ENCODE measurements at regions not wholly inside any gene's neighbourhood (a gene's known extent, or its start where the extent isn't known, plus 50 kb on each side); places are given as distances from the start of the nearest gene placed in this dataset.

- no peak for DNase-seq (ENCODE audit: low read depth in 4 of 4, low spot score in 3 of 4)
Observed at GRCh38 chr10:35743351-35743750, 101.3 kb upstream of the FZD8 start.

DNA sequence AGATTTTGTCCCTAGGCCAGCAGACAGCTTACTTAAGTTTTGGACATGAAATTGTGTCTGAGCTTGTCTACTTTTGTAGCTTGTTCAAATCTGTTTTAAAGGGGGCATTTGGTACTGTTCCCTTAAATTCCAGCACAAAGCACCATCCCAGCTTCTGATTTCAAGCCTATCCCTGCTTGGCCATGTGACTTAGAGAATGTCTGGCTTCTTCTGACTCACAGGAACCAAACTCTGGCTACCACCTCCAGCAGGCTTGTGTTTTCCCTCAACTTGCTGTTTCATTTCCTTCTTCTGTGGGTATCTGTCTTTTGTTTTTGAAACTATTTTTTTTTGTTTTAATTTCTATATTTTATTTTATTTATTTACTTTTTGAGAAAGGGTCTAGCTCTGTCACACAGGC is 97.9 kb upstream of the FZD8 start:
- DNase-seq (ENCODE audit: low read depth in 4 of 4, low spot score in 3 of 4) = no peak

- DNase-seq (ENCODE audit: low read depth in 4 of 4, low spot score in 3 of 4) = no peak
Observed at GRCh38 chr10:35735412-35735811, 93.3 kb upstream of the FZD8 start.

- DNase-seq (ENCODE audit: low read depth in 4 of 4, low spot score in 3 of 4) = no peak
Observed at GRCh38 chr10:35731828-35732227, 89.7 kb upstream of the FZD8 start.

- no peak for DNase-seq (ENCODE audit: low read depth in 4 of 4, low spot score in 3 of 4)
Observed at GRCh38 chr10:35728341-35728740, 86.2 kb upstream of the FZD8 start.

GRCh38 chr10:35726846-35727245 is 84.8 kb upstream of the FZD8 start:
- no peak for DNase-seq (ENCODE audit: low read depth in 4 of 4, low spot score in 3 of 4)

GRCh38 chr10:35723992-35724391 is 81.9 kb upstream of the FZD8 start:
- no peak for DNase-seq (ENCODE audit: low read depth in 4 of 4, low spot score in 3 of 4)

DNA sequence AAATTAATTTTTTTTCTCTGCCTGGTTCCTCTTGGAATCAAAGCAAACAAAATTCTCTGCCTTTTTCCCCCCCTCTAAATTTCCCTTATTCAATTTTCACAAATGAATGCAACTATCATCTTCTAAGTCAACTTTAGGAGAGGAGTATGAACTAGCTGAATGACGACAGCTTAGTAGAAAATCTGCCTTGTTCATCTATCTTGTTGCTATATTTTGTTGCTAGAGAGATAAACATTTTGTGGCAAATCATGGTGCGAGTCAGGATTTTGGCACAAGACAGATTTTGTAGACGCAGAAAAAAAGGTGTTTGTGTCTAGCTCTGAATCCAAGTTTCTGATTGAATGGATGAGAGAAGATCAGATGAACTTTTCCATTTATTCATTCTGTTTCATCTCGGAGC is 81.0 kb upstream of the FZD8 start:
- no peak for DNase-seq (ENCODE audit: low read depth in 4 of 4, low spot score in 3 of 4)

DNA sequence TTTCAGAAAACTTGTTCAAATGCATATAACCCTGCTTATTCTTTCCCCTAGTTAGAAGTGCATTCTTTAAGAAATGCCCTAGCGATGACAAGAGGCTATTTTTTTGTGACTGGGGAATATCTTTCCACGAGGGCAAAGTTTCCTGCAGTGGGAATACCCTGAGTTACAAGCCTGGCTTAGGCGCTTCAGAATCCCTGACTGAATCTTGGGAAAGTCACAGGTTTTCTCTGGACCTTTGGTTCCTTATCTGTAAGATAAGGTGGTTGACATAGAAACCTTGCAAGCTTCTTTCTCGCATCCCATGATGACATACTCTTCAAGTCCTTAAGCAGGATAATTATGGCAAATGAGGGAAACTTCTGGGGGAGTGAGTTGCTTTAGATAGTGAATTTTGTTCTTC is 80.5 kb upstream of the FZD8 start:
- no peak for DNase-seq (ENCODE audit: low read depth in 4 of 4, low spot score in 3 of 4)

- no peak for DNase-seq (ENCODE audit: low read depth in 4 of 4, low spot score in 3 of 4)
Observed at GRCh38 chr10:35722226-35722625, 80.1 kb upstream of the FZD8 start.

DNA sequence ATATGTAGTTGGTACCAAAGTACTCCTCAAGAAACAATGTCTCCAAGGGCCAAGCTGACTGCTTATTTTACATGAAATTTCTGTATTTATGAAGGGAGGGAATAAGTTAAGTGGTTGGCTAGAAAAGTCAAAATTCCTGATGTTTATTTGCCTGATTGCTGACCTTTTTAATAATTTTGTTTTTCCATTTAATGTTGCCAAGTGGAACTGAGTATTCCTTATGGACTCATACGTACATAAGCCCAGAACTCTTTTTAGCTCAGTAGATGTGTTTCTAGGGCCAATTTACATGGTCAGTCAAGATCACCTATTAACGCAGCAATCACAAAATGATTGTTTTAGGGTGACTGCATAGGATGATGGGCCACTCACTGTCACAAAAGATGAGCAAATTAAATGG is 78.3 kb upstream of the FZD8 start:
- DNase-seq (ENCODE audit: low read depth in 4 of 4, low spot score in 3 of 4) = no peak

DNA sequence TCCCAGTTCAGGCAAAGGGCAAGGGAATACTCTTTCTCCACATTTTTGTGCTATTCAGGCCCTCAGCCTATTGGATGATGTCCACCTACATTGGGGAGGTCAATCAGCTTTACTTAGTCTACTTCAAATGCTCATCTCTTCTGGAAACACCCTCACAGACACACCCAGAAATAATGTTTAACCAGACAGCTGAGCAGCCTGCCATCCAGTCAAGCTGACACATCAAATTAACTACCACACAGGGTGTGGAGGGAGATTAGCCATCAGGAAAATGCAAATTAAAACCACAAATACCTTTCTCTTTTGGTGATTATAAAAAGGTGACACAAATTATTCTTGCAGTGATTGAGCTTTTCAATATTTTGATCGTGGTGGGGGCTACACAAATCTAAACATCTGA is 74.7 kb upstream of the FZD8 start:
- DNase-seq (ENCODE audit: low read depth in 4 of 4, low spot score in 3 of 4) = no peak

DNA sequence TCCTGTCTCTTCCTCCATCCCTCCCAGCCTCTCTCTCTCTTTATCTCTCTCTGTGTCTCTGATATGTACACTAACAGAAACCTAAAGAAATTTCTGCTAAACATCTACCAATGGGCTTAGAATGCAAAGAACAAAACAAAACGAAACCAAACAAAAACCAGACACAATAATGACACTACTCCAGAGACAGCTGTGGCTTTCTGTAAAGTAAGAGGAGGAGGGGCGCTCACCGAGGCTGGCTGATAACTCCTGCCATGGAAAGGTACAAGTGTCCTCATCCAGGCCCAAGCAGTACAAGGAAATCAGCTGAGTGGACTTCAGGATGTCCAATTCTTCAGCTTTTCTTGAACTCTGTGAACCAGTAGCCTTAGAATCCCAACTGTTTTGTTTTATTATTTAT is 70.4 kb upstream of the FZD8 start:
- DNase-seq (ENCODE audit: low read depth in 4 of 4, low spot score in 3 of 4) = no peak

- DNase-seq (ENCODE audit: low read depth in 4 of 4, low spot score in 3 of 4) = no peak
Observed at GRCh38 chr10:35711615-35712411, 69.7 kb upstream of the FZD8 start.

DNA sequence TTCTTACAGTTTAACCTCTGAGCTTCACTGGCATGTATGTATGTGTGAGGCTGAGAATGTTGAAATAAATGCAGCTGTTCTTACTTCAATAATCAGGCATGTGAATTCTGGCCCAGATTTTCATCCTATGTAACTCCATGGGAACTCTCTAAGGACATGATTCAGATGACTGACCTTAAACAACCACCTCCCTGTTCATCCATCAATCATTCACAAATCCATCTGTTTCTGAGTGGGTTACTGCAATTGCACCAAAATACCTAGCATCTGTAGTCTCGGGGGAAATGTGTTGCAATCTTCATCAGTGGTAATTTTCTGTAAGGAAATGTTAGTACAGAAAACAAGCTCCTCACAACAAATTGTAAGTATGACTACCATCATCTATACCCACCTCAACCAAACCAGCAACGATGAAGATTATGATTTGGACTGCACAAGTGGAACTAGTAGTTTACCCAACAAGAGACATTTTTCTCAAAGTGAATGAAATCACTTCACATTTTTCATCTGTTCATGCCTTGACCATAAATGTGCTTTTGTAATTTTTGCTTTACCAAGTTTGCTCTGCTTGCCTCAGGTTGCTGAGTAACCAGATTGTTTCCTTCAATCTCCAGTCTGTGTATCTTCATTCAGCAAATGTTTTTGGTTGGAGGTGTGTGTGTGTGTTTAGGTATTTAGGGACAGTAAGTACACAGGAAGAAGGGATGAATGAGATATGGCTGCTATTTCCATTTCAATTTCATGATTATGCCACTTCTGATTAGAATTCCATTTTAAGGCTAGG is 65.7 kb upstream of the FZD8 start:
- no peak for DNase-seq (ENCODE audit: low read depth in 4 of 4, low spot score in 3 of 4)

DNA sequence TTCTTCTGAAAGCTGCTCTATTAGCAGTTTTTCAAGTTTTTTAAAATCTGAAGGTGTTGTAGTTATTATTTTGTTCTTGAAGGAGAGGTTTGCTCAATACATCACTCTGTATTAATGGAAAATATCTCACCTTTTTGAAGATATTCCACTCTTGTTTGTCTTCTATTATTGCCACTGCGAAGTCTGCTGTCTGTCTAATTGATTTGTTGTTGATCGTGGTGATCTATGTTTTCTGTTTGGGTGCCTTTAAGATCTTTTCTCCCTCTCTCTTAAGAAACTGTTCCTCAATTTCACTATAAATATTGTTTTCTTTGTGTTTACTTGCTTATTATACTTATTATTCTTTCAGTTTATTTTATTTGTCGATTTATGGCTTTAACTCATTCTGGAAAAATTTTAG is 64.9 kb upstream of the FZD8 start:
- DNase-seq (ENCODE audit: low read depth in 4 of 4, low spot score in 3 of 4) = no peak

DNA sequence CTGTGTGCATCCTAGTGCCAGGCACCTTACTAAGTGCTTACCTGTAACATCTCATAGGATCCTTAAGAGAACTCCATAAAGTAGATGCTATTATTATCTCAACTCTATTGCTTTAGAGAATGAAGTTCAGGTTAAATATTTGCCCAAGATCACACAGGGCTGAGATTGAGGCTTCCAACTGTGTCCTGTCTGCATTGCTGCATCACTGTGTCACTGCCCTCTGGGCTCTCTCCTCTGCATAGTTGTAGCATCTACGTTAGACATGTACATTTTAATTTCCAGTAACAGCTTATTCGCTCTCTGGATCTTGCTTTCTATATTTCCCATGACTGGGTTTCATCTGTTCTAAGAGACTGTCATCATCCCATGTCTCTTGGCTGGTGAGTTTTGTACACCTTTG is 63.6 kb upstream of the FZD8 start:
- no peak for DNase-seq (ENCODE audit: low read depth in 4 of 4, low spot score in 3 of 4)

GRCh38 chr10:35705051-35705450 is 63.0 kb upstream of the FZD8 start:
- no peak for DNase-seq (ENCODE audit: low read depth in 4 of 4, low spot score in 3 of 4)

DNA sequence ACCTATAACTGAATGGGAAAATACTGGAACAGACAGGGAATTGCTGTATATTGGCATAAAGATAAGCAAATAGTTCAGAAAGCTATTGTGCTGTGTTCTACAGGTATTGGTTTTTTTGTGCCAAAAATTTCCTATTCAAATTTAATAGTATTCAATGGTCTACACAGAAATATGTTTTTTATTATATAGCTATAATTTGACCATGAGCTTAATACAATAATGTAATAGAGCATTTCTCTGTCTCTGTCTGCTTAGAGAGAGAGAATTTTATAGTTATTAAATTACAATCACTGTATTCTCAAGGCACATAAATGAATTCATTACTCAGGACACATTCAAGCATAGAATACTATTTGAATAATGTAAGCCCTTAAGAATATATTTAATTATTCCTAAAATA is 62.3 kb upstream of the FZD8 start:
- no peak for DNase-seq (ENCODE audit: low read depth in 4 of 4, low spot score in 3 of 4)

DNA sequence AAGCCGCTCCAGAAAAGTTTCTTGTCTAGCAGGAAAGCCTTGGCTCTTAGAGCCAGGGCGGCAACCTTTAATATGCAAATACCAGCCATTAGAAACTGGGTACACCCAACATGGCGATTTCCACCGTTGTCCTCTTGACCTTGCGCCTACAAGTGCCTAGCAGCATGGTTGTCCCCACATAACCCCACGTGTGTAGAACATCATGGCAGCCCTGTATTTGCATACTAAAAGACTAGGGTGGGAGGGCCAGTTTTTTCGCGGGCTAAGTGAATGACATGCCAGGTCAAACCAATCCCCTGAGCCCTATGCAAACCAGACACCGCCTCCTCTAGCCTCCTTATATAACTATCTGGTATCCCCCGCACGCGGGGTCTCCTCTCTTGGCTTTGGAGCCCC is 58.4 kb upstream of the FZD8 start:
- DNase-seq (ENCODE audit: low read depth in 4 of 4, low spot score in 3 of 4) = no peak

- no peak for DNase-seq (ENCODE audit: low read depth in 4 of 4, low spot score in 3 of 4)
Observed at GRCh38 chr10:35699848-35700486, 57.9 kb upstream of the FZD8 start.
